Neuronal stem cell (in vitro differentiated cells): ENCODE measurements at regions not wholly inside any gene's neighbourhood (a gene's known extent, or its start where the extent isn't known, plus 50 kb on each side); places are given as distances from the start of the nearest gene placed in this dataset.

ENCODE experiments used
- DNase-seq: peaks from one replicate; pipeline ENCODE4 v3.0.0-alpha.2; 2013; ENCODE audit warnings: low spot score
- H2AFZ ChIP-seq: one replicate; pipeline ENCODE4 v1.6.1; 2013; ENCODE audit warnings: mild to moderate bottlenecking, low read length, inconsistent platforms
- H2AK5ac ChIP-seq: 2 replicates; pipeline ENCODE4 v1.6.1; 2013; ENCODE audit warnings: low read depth, mild to moderate bottlenecking, inconsistent platforms, low read length, moderate library complexity, mixed read lengths
- H2BK120ac ChIP-seq: 2 replicates; pipeline ENCODE4 v1.6.1; 2013; ENCODE audit warnings: low read depth, mild to moderate bottlenecking, inconsistent platforms, low read length, moderate library complexity, mixed read lengths
- H2BK12ac ChIP-seq: one replicate; pipeline ENCODE4 v1.6.1; 2013; ENCODE audit warnings: low read length, inconsistent platforms
- H2BK15ac ChIP-seq: 2 replicates; pipeline ENCODE4 v1.6.1; 2013; ENCODE audit warnings: mild to moderate bottlenecking, low read length, inconsistent platforms, mixed read lengths
- H2BK5ac ChIP-seq: one replicate; pipeline ENCODE4 v1.6.1; 2013; ENCODE audit warnings: inconsistent platforms, mild to moderate bottlenecking, low read length, moderate library complexity
- H3K14ac ChIP-seq: one replicate; pipeline ENCODE4 v1.6.1; 2013; ENCODE audit warnings: low read length, inconsistent platforms
- H3K18ac ChIP-seq: 2 replicates; pipeline ENCODE4 v1.6.1; 2013; ENCODE audit warnings: low read length, inconsistent platforms
- H3K23ac ChIP-seq: 2 replicates; pipeline ENCODE4 v1.6.1; 2013; ENCODE audit warnings: low read depth, mild to moderate bottlenecking, mixed read lengths, low read length, inconsistent platforms; ENCODE audit not compliant: poor library complexity
- H3K27ac ChIP-seq: replicated peaks from 3 replicates; pipeline ENCODE4 v1.5.1; 2013; ENCODE audit warnings: low read length, inconsistent platforms
- H3K27me3 ChIP-seq, 3 experiments: 2 replicates each; pipeline ENCODE4 v1.6.1; 2013; ENCODE audit warnings: low read length in 3 of 3, mild to moderate bottlenecking in 2 of 3, inconsistent platforms in 1 of 3, low read depth in 1 of 3, mixed read lengths in 1 of 3, moderate library complexity in 1 of 3; ENCODE audit not compliant: control insufficient read depth in 3 of 3, insufficient read depth in 3 of 3
- H3K36me3 ChIP-seq, 2 donors: replicated peaks in 1 of 2; 2 replicates each; pipeline ENCODE4 v1.6.1; 2013; ENCODE audit warnings: low read length in 2 of 2; ENCODE audit not compliant: control insufficient read depth in 2 of 2, insufficient read depth in 2 of 2
- H3K4ac ChIP-seq: 2 replicates; pipeline ENCODE4 v1.6.1; 2013; ENCODE audit warnings: inconsistent platforms, mild to moderate bottlenecking, low read length, moderate library complexity
- H3K4me1 ChIP-seq, 2 donors: 1 replicate in 1 of 2; 2 replicates in 1 of 2; pipeline ENCODE4 v1.6.1; 2013; ENCODE audit warnings: low read length in 2 of 2, low read depth in 1 of 2; ENCODE audit not compliant: control insufficient read depth in 2 of 2, insufficient read depth in 1 of 2
- H3K4me2 ChIP-seq: one replicate; pipeline ENCODE4 v1.6.1; 2013; ENCODE audit warnings: mild to moderate bottlenecking, low read length, inconsistent platforms; ENCODE audit not compliant: insufficient read depth, poor library complexity, severe bottlenecking
- H3K4me3 ChIP-seq, 2 donors: 2 replicates each; pipeline ENCODE4 v1.5.1; 2013; ENCODE audit warnings: low read length in 2 of 2, mild to moderate bottlenecking in 2 of 2, inconsistent platforms in 1 of 2, moderate library complexity in 1 of 2
- H3K79me1 ChIP-seq: one replicate; pipeline ENCODE4 v1.6.1; 2013; ENCODE audit warnings: low read depth, mild to moderate bottlenecking, inconsistent platforms, low read length, moderate library complexity
- H3K9ac ChIP-seq: one replicate; pipeline ENCODE4 v1.6.1; 2013; ENCODE audit warnings: mild to moderate bottlenecking, low read depth, low read length, inconsistent platforms; ENCODE audit not compliant: poor library complexity
- H3K9me3 ChIP-seq, 2 donors: replicated peaks in 1 of 2; 2 replicates each; pipeline versions ENCODE3 to v1.6.1; 2013; ENCODE audit warnings: low read length in 2 of 2, mild to moderate bottlenecking in 2 of 2, inconsistent platforms in 1 of 2, low read depth in 1 of 2, mixed read lengths in 1 of 2, moderate library complexity in 1 of 2; ENCODE audit not compliant: control insufficient read depth in 2 of 2, insufficient read depth in 1 of 2
- H4K8ac ChIP-seq: one replicate; pipeline ENCODE4 v1.6.1; 2013; ENCODE audit warnings: low read depth, mild to moderate bottlenecking, inconsistent platforms, low read length, moderate library complexity
- H4K91ac ChIP-seq: one replicate; pipeline ENCODE4 v1.6.1; 2013; ENCODE audit warnings: low read length, low read depth, mild to moderate bottlenecking, inconsistent platforms; ENCODE audit not compliant: poor library complexity
- WGBS, 2 donors: extraction: QIAGEN DNeasy Blood & Tissue Kit; methylation state at CpG; one replicate each; pipeline ENCODE4 v1.1.7; 2013; ENCODE audit warnings: missing lambda C conversion rate in 2 of 2, mixed read lengths in 1 of 2; ENCODE audit not compliant: insufficient read length in 2 of 2, insufficient replicate concordance in 1 of 2; ENCODE audit errors: extremely low coverage in 2 of 2; 5-methylcytosine and 5-hydroxymethylcytosine counted together

- Histone ChIP-seq H2AFZ (no peak overlapping the region), H3K9ac (no peak overlapping the region), H2BK15ac (no peak overlapping the region), H2BK5ac (no peak overlapping the region), H3K27ac (no peak overlapping the region), H3K79me1 (no peaks in the 10 kb centered on the region), H3K4me3 (no peak overlapping the region), H3K23ac (no peak overlapping the region), H3K4ac (no peak overlapping the region), H2BK12ac (no peak overlapping the region), H3K18ac (no peak overlapping the region), H4K91ac (no peak overlapping the region), H3K36me3 (no peaks in the 10 kb centered on the region), H3K14ac (no peak overlapping the region), H3K9me3 (no peaks in the 10 kb centered on the region), H4K8ac (no peak overlapping the region), H3K4me1 (peaks cover 4 to 15% of the 10 kb centered on the region in 2 donors), H3K4me2 (no peak overlapping the region), H3K27me3 (no peaks in the 10 kb centered on the region), H2BK120ac (no peak overlapping the region), H2AK5ac (no peak overlapping the region)
- no CpG with 5 or more reads among the region's 11 CpGs for WGBS, 2 donors
- DNase-seq, result no peak
Measured at GRCh38 chr7:33727315-33727714, 178.0 kb upstream of the BMPER start.

GRCh38 chr7:33728873-33729551 lies 176.3 kb upstream of the BMPER start:
- Histone ChIP-seq H3K4ac (no peak overlapping the region), H3K23ac (no peak overlapping the region)
- WGBS, 2 donors, result no CpG with 5 or more reads among the region's 16 CpGs

GRCh38 chr7:33729726-33730125 lies 175.6 kb upstream of the BMPER start:
- Histone ChIP-seq H3K18ac (no peak overlapping the region), H3K9ac (no peak overlapping the region), H3K9me3 (no peaks in the 10 kb centered on the region), H3K4me2 (no peak overlapping the region), H3K27me3 (no peaks in the 10 kb centered on the region), H3K4ac (no peak overlapping the region), H2AK5ac (no peak overlapping the region), H2BK5ac (no peak overlapping the region), H3K27ac (no peak overlapping the region), H2BK120ac (no peak overlapping the region), H3K79me1 (no peaks in the 10 kb centered on the region), H2BK15ac (no peak overlapping the region), H3K36me3 (no peaks in the 10 kb centered on the region), H4K8ac (no peak overlapping the region), H3K14ac (no peak overlapping the region), H2BK12ac (no peak overlapping the region), H3K23ac (no peak overlapping the region), H3K4me3 (no peak overlapping the region), H3K4me1 (peaks cover 4 to 13% of the 10 kb centered on the region in 2 donors), H2AFZ (no peak overlapping the region), H4K91ac (no peak overlapping the region)
- no peak for DNase-seq
- no CpG with 5 or more reads among the region's 3 CpGs for WGBS, 2 donors

More at GRCh38 chr7:33728873-33729551, 176.3 kb upstream of the BMPER start:
- Histone ChIP-seq H4K91ac (no peak overlapping the region), H3K9me3 (no peaks in the 10 kb centered on the region), H2AFZ (no peak overlapping the region), H3K4me1 (peaks cover 4 to 13% of the 10 kb centered on the region in 2 donors), H2AK5ac (no peak overlapping the region), H2BK15ac (no peak overlapping the region), H3K27me3 (no peaks in the 10 kb centered on the region), H3K18ac (no peak overlapping the region), H2BK5ac (no peak overlapping the region), H3K14ac (no peak overlapping the region), H3K36me3 (no peaks in the 10 kb centered on the region), H2BK12ac (no peak overlapping the region), H4K8ac (no peak overlapping the region), H2BK120ac (no peak overlapping the region), H3K4me2 (no peak overlapping the region), H3K79me1 (no peaks in the 10 kb centered on the region), H3K27ac (no peak overlapping the region), H3K9ac (no peak overlapping the region), H3K4me3 (no peak overlapping the region)
- no peak for DNase-seq

GRCh38 chr7:33730958-33731357 lies 174.4 kb upstream of the BMPER start:
- no peak overlapping the region for H4K8ac ChIP-seq
- H3K23ac ChIP-seq, result no peak overlapping the region
- no peak overlapping the region for H3K4me3 ChIP-seq
- no peak overlapping the region for H3K9ac ChIP-seq
- no peaks in the 10 kb centered on the region for H3K27me3 ChIP-seq
- H4K91ac ChIP-seq, result no peak overlapping the region
- no peak for DNase-seq
- no peak overlapping the region for H2AFZ ChIP-seq
- no peak overlapping the region for H3K4me2 ChIP-seq
- no peak overlapping the region for H2BK15ac ChIP-seq
- no peak overlapping the region for H2AK5ac ChIP-seq
- peak overlapping the region; percentile 6 for H3K18ac ChIP-seq
- H2BK12ac ChIP-seq, result no peak overlapping the region
- no peaks in the 10 kb centered on the region for H3K9me3 ChIP-seq
- H3K27ac ChIP-seq, result no peak overlapping the region
- no peak overlapping the region for H2BK120ac ChIP-seq
- no peaks in the 10 kb centered on the region for H3K36me3 ChIP-seq
- no peak overlapping the region for H3K4ac ChIP-seq
- no peaks in the 10 kb centered on the region for H3K79me1 ChIP-seq
- no peak overlapping the region for H3K14ac ChIP-seq
- no peak overlapping the region for H2BK5ac ChIP-seq
- WGBS, 2 donors, result no CpG with 5 or more reads among the region's 4 CpGs
- H3K4me1 ChIP-seq, result peaks cover 4 to 13% of the 10 kb centered on the region in 2 donors
